SU-DHL-6 (cell line): ENCODE measurements at regions not wholly inside any gene's neighbourhood (a gene's known extent, or its start where the extent isn't known, plus 50 kb on each side); places are given as distances from the start of the nearest gene placed in this dataset.

Source experiments
- EZH2phosphoT487 ChIP-seq: fragments of 200-600 bp; sonication (generic), shearing (Covaris generic); conservative IDR thresholded peaks from 2 replicates; pipeline ENCODE4 v1.6.1; 2018; ENCODE audit warnings: mild to moderate bottlenecking, antibody characterized with exemption, low read length, moderate library complexity, mixed read lengths
- TF ChIP-seq, protein P1 (sequence below): fragments of 200-600 bp; sonication (generic); IDR thresholded peaks from one replicate; pipeline ENCODE4 v1.5.1; 2017; ENCODE audit warnings: antibody characterized with exemption, mild to moderate bottlenecking, low read length, moderate library complexity; ENCODE audit not compliant: insufficient read depth, poor library complexity, severe bottlenecking

DNA sequence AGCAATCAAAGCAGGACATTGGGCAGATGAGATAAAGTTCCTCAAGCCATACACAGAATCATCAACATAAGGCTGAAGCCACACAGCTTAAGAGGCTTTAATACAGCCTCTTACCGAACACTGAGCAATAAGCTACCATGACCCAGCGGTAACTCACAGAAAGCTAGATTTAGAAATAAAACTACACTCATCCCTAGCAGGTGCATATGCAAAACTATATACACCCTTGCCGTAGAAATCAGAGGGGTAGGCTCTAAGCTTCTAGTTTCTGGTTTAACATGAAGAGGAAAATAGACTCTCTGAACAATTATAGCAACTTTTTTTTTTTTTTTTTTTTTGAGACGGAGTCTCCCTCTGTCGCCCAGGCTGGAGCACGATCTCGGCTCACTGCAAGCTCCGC lies 428.8 kb upstream of the FIGN start:
- TF ChIP-seq, protein P1, sequence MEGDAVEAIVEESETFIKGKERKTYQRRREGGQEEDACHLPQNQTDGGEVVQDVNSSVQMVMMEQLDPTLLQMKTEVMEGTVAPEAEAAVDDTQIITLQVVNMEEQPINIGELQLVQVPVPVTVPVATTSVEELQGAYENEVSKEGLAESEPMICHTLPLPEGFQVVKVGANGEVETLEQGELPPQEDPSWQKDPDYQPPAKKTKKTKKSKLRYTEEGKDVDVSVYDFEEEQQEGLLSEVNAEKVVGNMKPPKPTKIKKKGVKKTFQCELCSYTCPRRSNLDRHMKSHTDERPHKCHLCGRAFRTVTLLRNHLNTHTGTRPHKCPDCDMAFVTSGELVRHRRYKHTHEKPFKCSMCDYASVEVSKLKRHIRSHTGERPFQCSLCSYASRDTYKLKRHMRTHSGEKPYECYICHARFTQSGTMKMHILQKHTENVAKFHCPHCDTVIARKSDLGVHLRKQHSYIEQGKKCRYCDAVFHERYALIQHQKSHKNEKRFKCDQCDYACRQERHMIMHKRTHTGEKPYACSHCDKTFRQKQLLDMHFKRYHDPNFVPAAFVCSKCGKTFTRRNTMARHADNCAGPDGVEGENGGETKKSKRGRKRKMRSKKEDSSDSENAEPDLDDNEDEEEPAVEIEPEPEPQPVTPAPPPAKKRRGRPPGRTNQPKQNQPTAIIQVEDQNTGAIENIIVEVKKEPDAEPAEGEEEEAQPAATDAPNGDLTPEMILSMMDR = no peak
- TF ChIP-seq EZH2phosphoT487 = no peak
